DND-41 (cell line): ENCODE measurements at regions not wholly inside any gene's neighbourhood (a gene's known extent, or its start where the extent isn't known, plus 50 kb on each side); places are given as distances from the start of the nearest gene placed in this dataset.

Experiments
- ATAC-seq: fragments of 200-7000 bp; cut with Tn5 transposase; 3 replicates; pipeline ENCODE4 v1.9.1; 2021; ENCODE audit warnings: low read depth; ENCODE audit not compliant: insufficient read depth
- DNase-seq: peaks from one replicate; pipeline ENCODE4 v3.0.0-alpha.2; 2020
- H2AFZ ChIP-seq: 2 replicates; pipeline ENCODE4 v1.6.0; 2012; ENCODE audit warnings: low read depth, low read length
- H3K27ac ChIP-seq: 2 replicates; pipeline ENCODE4 v1.5.1; 2012; ENCODE audit warnings: low read length, inconsistent platforms
- H3K27me3 ChIP-seq: fragments of 200-600 bp; sonication (generic); 2 replicates; pipeline ENCODE4 v1.6.0; 2012; ENCODE audit warnings: low read length, mild to moderate bottlenecking, inconsistent platforms; ENCODE audit not compliant: insufficient read depth, poor library complexity
- H3K36me3 ChIP-seq: 2 replicates; pipeline ENCODE4 v1.5.1; 2012; ENCODE audit warnings: low read length, inconsistent platforms; ENCODE audit not compliant: insufficient read depth
- H3K4me1 ChIP-seq: 2 replicates; pipeline ENCODE4 v1.5.1; 2012; ENCODE audit warnings: mild to moderate bottlenecking, low read length; ENCODE audit not compliant: insufficient read depth
- H3K4me2 ChIP-seq: 2 replicates; pipeline ENCODE4 v1.6.0; 2012; ENCODE audit warnings: mild to moderate bottlenecking, moderate library complexity, low read length, inconsistent platforms; ENCODE audit not compliant: insufficient read depth
- H3K4me3 ChIP-seq, 2 experiments: fragments of 200-600 bp in 1 of 2; shearing (Covaris generic) in 1 of 2; 2 replicates each; pipeline ENCODE4 v1.5.1; 2012 to 2016; ENCODE audit warnings: inconsistent platforms in 2 of 2, low read length in 2 of 2, mild to moderate bottlenecking in 2 of 2, low read depth in 1 of 2, moderate library complexity in 1 of 2
- H3K79me2 ChIP-seq: 2 replicates; pipeline ENCODE4 v1.6.0; 2012; ENCODE audit warnings: low read length, inconsistent platforms; ENCODE audit not compliant: insufficient read depth
- H3K9ac ChIP-seq: 2 replicates; pipeline ENCODE4 v1.6.0; 2012; ENCODE audit warnings: low read depth, mild to moderate bottlenecking, inconsistent platforms, low read length, moderate library complexity
- H3K9me3 ChIP-seq: 2 replicates; pipeline ENCODE4 v1.5.1; 2012; ENCODE audit warnings: low read length, moderate library complexity, mild to moderate bottlenecking, inconsistent platforms; ENCODE audit not compliant: insufficient read depth, severe bottlenecking
- H4K20me1 ChIP-seq: 2 replicates; pipeline ENCODE4 v1.6.0; 2012; ENCODE audit warnings: low read length; ENCODE audit not compliant: insufficient read depth
- EZH2 ChIP-seq: IDR thresholded peaks from 3 replicates; pipeline ENCODE4 v1.6.1; 2012; ENCODE audit warnings: borderline replicate concordance, low read depth, mild to moderate bottlenecking, moderate library complexity, low read length, inconsistent platforms; ENCODE audit not compliant: severe bottlenecking
- TF ChIP-seq, protein P1 (sequence below): IDR thresholded peaks from 2 replicates; pipeline ENCODE4 v1.5.1; 2012; ENCODE audit warnings: borderline replicate concordance, low read length, moderate library complexity, mild to moderate bottlenecking; ENCODE audit not compliant: poor library complexity, severe bottlenecking; ENCODE audit errors: extremely low read depth

- Histone ChIP-seq H3K4me3 (no peak overlapping the region), H3K4me1 (no peaks in the 10 kb centered on the region), H3K9ac (no peak overlapping the region), H2AFZ (no peak overlapping the region), H3K9me3 (peaks cover 6% of the 10 kb centered on the region), H3K36me3 (no peaks in the 10 kb centered on the region), H3K4me2 (no peak overlapping the region), H3K27me3 (no peaks in the 10 kb centered on the region), H3K27ac (no peak overlapping the region), H4K20me1 (no peaks in the 10 kb centered on the region), H3K79me2 (no peaks in the 10 kb centered on the region)
- no peak for TF ChIP-seq EZH2
- TF ChIP-seq, protein P1, sequence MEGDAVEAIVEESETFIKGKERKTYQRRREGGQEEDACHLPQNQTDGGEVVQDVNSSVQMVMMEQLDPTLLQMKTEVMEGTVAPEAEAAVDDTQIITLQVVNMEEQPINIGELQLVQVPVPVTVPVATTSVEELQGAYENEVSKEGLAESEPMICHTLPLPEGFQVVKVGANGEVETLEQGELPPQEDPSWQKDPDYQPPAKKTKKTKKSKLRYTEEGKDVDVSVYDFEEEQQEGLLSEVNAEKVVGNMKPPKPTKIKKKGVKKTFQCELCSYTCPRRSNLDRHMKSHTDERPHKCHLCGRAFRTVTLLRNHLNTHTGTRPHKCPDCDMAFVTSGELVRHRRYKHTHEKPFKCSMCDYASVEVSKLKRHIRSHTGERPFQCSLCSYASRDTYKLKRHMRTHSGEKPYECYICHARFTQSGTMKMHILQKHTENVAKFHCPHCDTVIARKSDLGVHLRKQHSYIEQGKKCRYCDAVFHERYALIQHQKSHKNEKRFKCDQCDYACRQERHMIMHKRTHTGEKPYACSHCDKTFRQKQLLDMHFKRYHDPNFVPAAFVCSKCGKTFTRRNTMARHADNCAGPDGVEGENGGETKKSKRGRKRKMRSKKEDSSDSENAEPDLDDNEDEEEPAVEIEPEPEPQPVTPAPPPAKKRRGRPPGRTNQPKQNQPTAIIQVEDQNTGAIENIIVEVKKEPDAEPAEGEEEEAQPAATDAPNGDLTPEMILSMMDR = no peak
- no peak for ATAC-seq
- DNase-seq = no peak
Measured at GRCh38 chr18:10042492-10042891, 128.7 kb downstream of the VAPA start.

DNA sequence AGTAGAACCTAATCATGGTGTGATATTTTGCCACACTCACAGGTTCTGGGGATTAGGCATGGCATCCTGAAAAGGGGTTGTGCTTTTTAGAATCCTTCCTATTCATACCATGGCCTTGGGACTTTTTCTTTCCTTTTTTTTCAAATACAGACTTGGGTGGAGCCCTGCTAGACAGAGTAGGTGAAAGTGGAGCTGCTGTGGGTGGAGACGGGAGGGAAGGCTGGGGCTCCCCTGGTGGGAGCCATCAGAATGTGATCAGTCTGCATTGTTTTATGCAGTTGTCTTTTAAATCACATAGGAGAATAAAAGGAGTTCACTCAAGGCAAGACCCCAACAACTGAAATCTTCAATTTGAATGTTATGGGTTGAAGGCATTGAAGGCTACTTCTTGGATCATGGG is 130.2 kb downstream of the VAPA start:
- Histone ChIP-seq H3K27ac (no peak overlapping the region), H3K36me3 (no peaks in the 10 kb centered on the region), H3K4me1 (no peaks in the 10 kb centered on the region), H3K9me3 (peaks cover 6% of the 10 kb centered on the region), H3K4me3 (no peak overlapping the region), H3K27me3 (no peaks in the 10 kb centered on the region), H4K20me1 (no peaks in the 10 kb centered on the region), H3K4me2 (no peak overlapping the region), H2AFZ (no peak overlapping the region), H3K9ac (no peak overlapping the region), H3K79me2 (no peaks in the 10 kb centered on the region)
- TF ChIP-seq, protein P1 = no peak
- no peak for TF ChIP-seq EZH2
- no peak for ATAC-seq
- no peak for DNase-seq

DNA sequence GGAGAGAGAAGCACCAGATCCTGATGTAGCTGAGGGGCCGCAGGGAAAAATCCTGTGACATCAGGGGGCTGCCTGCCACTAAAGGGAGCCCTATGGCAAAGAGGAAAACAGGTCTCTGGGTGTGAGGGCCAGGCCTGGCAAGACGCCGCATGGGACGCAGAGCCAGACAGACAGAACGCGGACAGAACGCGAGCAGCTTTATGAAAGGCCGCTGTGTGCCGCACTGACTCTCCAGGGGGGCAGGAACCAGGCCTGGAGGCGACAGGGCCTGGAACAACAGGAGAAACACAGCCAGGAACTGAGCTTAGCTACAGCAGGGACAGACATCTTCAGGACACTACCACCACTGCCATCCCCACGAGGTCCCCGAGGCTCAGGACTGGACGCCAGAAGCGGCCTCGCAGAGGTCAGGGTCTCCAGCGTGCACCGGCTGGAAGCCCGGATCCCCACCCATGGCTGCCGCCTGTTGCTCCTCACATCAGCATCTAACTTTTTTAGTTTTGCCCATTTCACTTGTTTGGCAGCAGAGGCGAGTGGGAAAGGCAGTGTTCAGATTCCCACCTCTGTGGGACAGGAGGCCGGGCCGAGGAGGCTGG is 131.6 kb downstream of the VAPA start:
- no peaks in the 10 kb centered on the region for H3K79me2 ChIP-seq
- peaks cover 6% of the 10 kb centered on the region for H3K9me3 ChIP-seq
- no peak for DNase-seq
- H3K9ac ChIP-seq = no peak overlapping the region
- H3K27ac ChIP-seq = no peak overlapping the region
- H3K27me3 ChIP-seq = no peaks in the 10 kb centered on the region
- TF ChIP-seq, protein P1 = no peak
- TF ChIP-seq EZH2 = no peak
- ATAC-seq = no peak
- H3K4me3 ChIP-seq = no peak overlapping the region
- H3K4me1 ChIP-seq = no peaks in the 10 kb centered on the region
- no peaks in the 10 kb centered on the region for H3K36me3 ChIP-seq
- H4K20me1 ChIP-seq = no peaks in the 10 kb centered on the region
- H3K4me2 ChIP-seq = no peak overlapping the region
- H2AFZ ChIP-seq = no peak overlapping the region
